OCI-LY7 (cell line): ENCODE measurements at regions not wholly inside any gene's neighbourhood (a gene's known extent, or its start where the extent isn't known, plus 50 kb on each side); places are given as distances from the start of the nearest gene placed in this dataset.

Experiments used
- BruUV-seq: library from RNA; stranded (reverse); fragments of 400-500 nt; replicated peaks from 2 replicates; lab custom pipeline; 2021; lab: Mats Ljungman, UMichigan
- CTCF ChIA-PET: fragments of 300-600 bp; sonication (Branson Sonifier 250); formaldehyde crosslinking; loops from one replicate; lab custom pipeline; 2022; ENCODE audit warnings: antibody characterized with exemption; ENCODE audit not compliant: unreplicated experiment; lab: Charles Lee
- POLR2A ChIA-PET: fragments of 300-600 bp; sonication (Branson Sonifier 250); formaldehyde crosslinking; loops from one replicate; lab custom pipeline; 2022; ENCODE audit warnings: antibody characterized with exemption; lab: Charles Lee
- DNase-seq: peaks from one replicate; pipeline ENCODE4 v3.0.0-alpha.2; 2015; ENCODE audit warnings: low spot score
- H2AFZ ChIP-seq: fragments of 200-600 bp; sonication (generic), shearing (Covaris generic); 2 replicates; pipeline ENCODE4 v1.6.1; 2014; ENCODE audit warnings: mild to moderate bottlenecking, antibody characterized with exemption, low read length, moderate library complexity
- H3K27ac ChIP-seq: fragments of 200-600 bp; sonication (generic); 2 replicates; pipeline ENCODE4 v1.5.1; 2014; ENCODE audit warnings: mixed run types, low read depth, mild to moderate bottlenecking, moderate library complexity, low read length, inconsistent platforms; ENCODE audit not compliant: poor library complexity, severe bottlenecking
- H3K36me3 ChIP-seq: fragments of 200-600 bp; sonication (generic); 2 replicates; pipeline ENCODE4 v1.6.1; 2014; ENCODE audit warnings: mild to moderate bottlenecking, antibody characterized with exemption, low read length, moderate library complexity, mixed read lengths; ENCODE audit not compliant: insufficient read depth
- H3K4me1 ChIP-seq: fragments of 200-600 bp; sonication (generic); 2 replicates; pipeline ENCODE4 v1.5.1; 2014; ENCODE audit warnings: mild to moderate bottlenecking, low read length; ENCODE audit not compliant: insufficient read depth, poor library complexity, severe bottlenecking
- H3K4me2 ChIP-seq: fragments of 200-600 bp; sonication (generic); 2 replicates; pipeline ENCODE4 v1.6.1; 2014; ENCODE audit warnings: mild to moderate bottlenecking, low read length
- H3K4me3 ChIP-seq: fragments of 200-600 bp; sonication (generic); 2 replicates; pipeline ENCODE4 v1.5.1; 2014; ENCODE audit warnings: mild to moderate bottlenecking, low read depth, low read length; ENCODE audit not compliant: poor library complexity, severe bottlenecking
- H3K79me2 ChIP-seq: fragments of 200-600 bp; sonication (generic); 2 replicates; pipeline ENCODE4 v1.6.1; 2016; ENCODE audit warnings: low read depth, mild to moderate bottlenecking, low read length, moderate library complexity, mixed read lengths; ENCODE audit not compliant: insufficient read depth
- H3K9me2 ChIP-seq: fragments of 200-600 bp; sonication (generic); 2 replicates; pipeline ENCODE4 v1.6.1; 2016; ENCODE audit warnings: mild to moderate bottlenecking, low read length, mixed read lengths; ENCODE audit not compliant: insufficient read depth
- H3K9me3 ChIP-seq: fragments of 200-600 bp; sonication (generic); 2 replicates; pipeline ENCODE4 v1.6.1; 2014; ENCODE audit warnings: mild to moderate bottlenecking, mixed run types, low read length, mixed read lengths
- H4K20me1 ChIP-seq: fragments of 200-600 bp; sonication (generic); 2 replicates; pipeline ENCODE4 v1.6.1; 2014; ENCODE audit warnings: mild to moderate bottlenecking, antibody characterized with exemption, low read length, moderate library complexity, mixed read lengths; ENCODE audit not compliant: insufficient read depth
- EZH2phosphoT487 ChIP-seq: fragments of 200-600 bp; sonication (generic); IDR thresholded peaks from 2 replicates; pipeline ENCODE4 v1.6.1; 2018; ENCODE audit warnings: low read depth, borderline replicate concordance, mild to moderate bottlenecking, mixed run types, antibody characterized with exemption, low read length, moderate library complexity, mixed read lengths
- intact Hi-C: fragments of 100-400 bp; cut with micrococcal nuclease; formaldehyde crosslinking; loops from one replicate; pipeline ENCODE4 v1.10.0; 2022; ENCODE audit not compliant: unreplicated experiment
- TF ChIP-seq, protein P1 (sequence below): fragments of 200-600 bp; sonication (generic); conservative IDR thresholded peaks from 2 replicates; pipeline ENCODE4 v1.5.1; 2014; ENCODE audit warnings: mild to moderate bottlenecking, antibody characterized with exemption, low read length, moderate library complexity, mixed read lengths

DNA sequence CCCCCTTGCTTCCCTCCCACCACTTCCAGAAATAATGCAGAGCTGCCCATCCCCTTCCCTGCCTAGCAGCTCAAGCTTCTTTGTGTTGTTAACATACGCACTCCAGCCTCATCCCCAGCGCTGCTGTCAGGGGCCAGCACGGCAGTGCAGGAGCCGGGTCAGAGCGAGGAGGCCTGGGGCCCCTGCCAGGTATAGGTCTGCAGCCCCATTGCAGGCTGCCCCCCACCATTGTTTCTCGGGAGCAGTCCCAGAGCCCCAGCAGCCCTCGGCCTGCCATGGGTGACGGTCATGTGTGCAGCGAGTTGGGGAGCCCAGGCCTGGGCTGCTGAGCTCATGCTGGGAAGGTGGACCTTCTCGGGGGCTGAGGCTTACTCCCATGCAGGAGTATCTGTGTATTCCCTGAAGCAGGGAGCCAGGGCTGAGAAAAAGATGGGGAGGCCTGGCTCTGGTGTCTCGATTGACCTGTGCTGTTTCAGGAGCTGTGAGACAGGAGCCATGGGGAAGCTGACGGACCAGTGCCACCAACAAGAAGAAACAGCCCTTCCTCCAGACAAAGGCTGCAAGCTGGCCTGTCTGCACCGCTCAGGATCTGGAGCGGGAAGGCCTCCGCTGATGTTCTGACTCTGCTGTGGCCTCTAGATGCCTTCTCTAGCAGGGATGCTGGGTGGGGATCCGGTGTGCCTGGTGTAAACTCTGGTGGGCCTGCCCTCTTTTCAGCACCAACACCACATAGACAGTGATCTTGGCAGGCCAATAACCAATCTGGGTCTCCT is 220.5 kb upstream of the B3GAT1 start:
- H3K4me2 ChIP-seq: no peak overlapping the region
- H3K4me1 ChIP-seq: no peaks in the 10 kb centered on the region
- H3K27ac ChIP-seq: no peak overlapping the region
- ChIA-PET CTCF (no interaction called here), POLR2A (no interaction called here)
- H4K20me1 ChIP-seq: no peaks in the 10 kb centered on the region
- TF ChIP-seq, protein P1, sequence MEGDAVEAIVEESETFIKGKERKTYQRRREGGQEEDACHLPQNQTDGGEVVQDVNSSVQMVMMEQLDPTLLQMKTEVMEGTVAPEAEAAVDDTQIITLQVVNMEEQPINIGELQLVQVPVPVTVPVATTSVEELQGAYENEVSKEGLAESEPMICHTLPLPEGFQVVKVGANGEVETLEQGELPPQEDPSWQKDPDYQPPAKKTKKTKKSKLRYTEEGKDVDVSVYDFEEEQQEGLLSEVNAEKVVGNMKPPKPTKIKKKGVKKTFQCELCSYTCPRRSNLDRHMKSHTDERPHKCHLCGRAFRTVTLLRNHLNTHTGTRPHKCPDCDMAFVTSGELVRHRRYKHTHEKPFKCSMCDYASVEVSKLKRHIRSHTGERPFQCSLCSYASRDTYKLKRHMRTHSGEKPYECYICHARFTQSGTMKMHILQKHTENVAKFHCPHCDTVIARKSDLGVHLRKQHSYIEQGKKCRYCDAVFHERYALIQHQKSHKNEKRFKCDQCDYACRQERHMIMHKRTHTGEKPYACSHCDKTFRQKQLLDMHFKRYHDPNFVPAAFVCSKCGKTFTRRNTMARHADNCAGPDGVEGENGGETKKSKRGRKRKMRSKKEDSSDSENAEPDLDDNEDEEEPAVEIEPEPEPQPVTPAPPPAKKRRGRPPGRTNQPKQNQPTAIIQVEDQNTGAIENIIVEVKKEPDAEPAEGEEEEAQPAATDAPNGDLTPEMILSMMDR: no peak
- TF ChIP-seq EZH2phosphoT487: no peak
- H3K79me2 ChIP-seq: no peaks in the 10 kb centered on the region
- H3K9me2 ChIP-seq: no peaks in the 10 kb centered on the region
- H3K4me3 ChIP-seq: no peak overlapping the region
- intact Hi-C loops: no loop called here
- no peak overlapping the region for H2AFZ ChIP-seq
- no TSS peak for BruUV-seq
- no peaks in the 10 kb centered on the region for H3K9me3 ChIP-seq
- H3K36me3 ChIP-seq: no peaks in the 10 kb centered on the region
- DNase-seq: no peak

DNA sequence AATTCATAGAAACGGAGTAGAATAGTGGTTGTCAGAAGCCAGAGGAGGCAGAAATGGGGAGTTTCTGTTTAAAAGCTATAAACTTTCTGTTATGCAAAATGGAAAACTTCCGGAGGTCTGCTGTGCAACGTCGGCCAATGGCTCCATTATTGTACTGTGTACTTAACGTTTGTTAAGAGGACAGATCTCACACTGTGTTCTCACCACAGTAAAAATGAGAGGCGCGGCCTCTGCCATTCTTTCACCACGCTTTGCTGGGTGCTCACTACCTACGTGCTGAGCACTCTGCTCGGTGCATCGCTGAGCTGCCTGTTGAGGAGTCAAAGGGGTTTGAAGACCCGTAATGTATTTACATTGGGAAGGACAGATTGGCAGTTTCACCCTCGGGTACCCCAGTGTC is 218.8 kb upstream of the B3GAT1 start:
- CTCF ChIA-PET: no interaction called here
- no TSS peak for BruUV-seq
- intact Hi-C loops: no loop called here
- Histone ChIP-seq H3K79me2 (no peaks in the 10 kb centered on the region), H3K9me3 (no peaks in the 10 kb centered on the region), H3K4me3 (no peak overlapping the region), H4K20me1 (no peaks in the 10 kb centered on the region), H3K36me3 (no peaks in the 10 kb centered on the region), H3K27ac (no peak overlapping the region), H3K4me1 (no peaks in the 10 kb centered on the region), H3K4me2 (no peak overlapping the region), H2AFZ (no peak overlapping the region), H3K9me2 (no peaks in the 10 kb centered on the region)
- no peak for DNase-seq
- TF ChIP-seq, protein P1: no peak
- TF ChIP-seq EZH2phosphoT487: no peak
- POLR2A ChIA-PET: no interaction called here

DNA sequence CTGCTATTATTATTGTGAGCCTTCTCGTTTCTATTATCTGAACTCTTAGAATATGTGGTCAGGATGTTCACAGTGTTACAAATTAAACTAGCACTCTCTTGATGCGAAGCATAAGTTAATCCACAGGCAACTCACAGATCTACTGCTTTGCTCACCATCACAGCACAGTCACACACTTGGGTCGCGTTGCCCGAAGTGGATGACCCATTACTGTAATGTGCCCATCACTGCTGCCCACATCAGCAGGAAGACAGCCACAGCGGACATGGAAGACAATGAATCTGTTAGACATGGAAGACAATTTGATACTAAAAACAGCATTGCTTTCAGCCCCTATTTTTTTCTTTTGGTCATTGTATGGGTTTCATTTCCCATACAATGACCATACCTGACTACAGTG is 216.4 kb upstream of the B3GAT1 start:
- Histone ChIP-seq H3K4me1 (no peaks in the 10 kb centered on the region), H3K4me2 (no peak overlapping the region), H3K9me2 (no peaks in the 10 kb centered on the region), H3K79me2 (no peaks in the 10 kb centered on the region), H4K20me1 (no peaks in the 10 kb centered on the region), H2AFZ (no peak overlapping the region), H3K36me3 (no peaks in the 10 kb centered on the region), H3K27ac (no peak overlapping the region), H3K9me3 (no peaks in the 10 kb centered on the region), H3K4me3 (no peak overlapping the region)
- no peak for DNase-seq
- CTCF ChIA-PET: no interaction called here
- intact Hi-C loops: no loop called here
- TF ChIP-seq EZH2phosphoT487: no peak
- TF ChIP-seq, protein P1: no peak
- POLR2A ChIA-PET: no interaction called here
- no TSS peak for BruUV-seq
